ENCODE measurements at regions not wholly inside any gene's neighbourhood (a gene's known extent, or its start where the extent isn't known, plus 50 kb on each side); places are given as distances from the start of the nearest gene placed in this dataset.

DNA sequence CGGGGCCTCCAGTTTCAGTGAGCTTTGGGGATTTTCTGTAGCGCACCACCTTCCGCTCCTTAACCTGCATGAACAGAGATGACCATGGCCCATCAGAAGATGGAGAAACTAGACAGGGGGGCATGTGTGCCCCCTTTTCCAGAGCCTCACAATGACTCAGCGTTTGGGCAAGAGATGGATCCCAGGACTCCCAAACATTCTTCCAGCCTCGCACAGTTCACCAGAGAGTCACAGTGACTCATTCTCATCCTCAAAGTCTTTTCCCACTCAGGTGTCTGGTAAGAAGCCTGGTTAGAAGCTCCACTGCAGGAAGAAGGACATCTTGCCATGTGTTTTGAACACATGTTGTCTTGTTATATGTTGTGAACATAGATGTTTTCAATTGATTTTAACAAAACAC lies 76.2 kb upstream of the FRMD1 start:
- no peaks in the 10 kb centered on the region for H3K27me3 ChIP-seq (replicated peaks; ENCODE audit: control insufficient read depth, insufficient read depth, low read length)
- Mint-ChIP-seq H3K9me3 (ENCODE audit: unreplicated experiment) (no peaks in the 10 kb centered on the region), H3K27me3 (ENCODE audit: insufficient read depth, unreplicated experiment) (no peaks in the 10 kb centered on the region), H3K36me3 (ENCODE audit: insufficient read depth, unreplicated experiment) (no peaks in the 10 kb centered on the region), H3K4me3 (ENCODE audit: unreplicated experiment) (no peak overlapping the region), H3K4me1 (ENCODE audit: low read depth, unreplicated experiment) (peaks cover 14% of the 10 kb centered on the region), H3K27ac (ENCODE audit: unreplicated experiment) (no peak overlapping the region)
- no peaks in the 10 kb centered on the region for H3K36me3 ChIP-seq (ENCODE audit: control insufficient read depth, insufficient read depth, low read length)
- TF ChIP-seq, protein P1, sequence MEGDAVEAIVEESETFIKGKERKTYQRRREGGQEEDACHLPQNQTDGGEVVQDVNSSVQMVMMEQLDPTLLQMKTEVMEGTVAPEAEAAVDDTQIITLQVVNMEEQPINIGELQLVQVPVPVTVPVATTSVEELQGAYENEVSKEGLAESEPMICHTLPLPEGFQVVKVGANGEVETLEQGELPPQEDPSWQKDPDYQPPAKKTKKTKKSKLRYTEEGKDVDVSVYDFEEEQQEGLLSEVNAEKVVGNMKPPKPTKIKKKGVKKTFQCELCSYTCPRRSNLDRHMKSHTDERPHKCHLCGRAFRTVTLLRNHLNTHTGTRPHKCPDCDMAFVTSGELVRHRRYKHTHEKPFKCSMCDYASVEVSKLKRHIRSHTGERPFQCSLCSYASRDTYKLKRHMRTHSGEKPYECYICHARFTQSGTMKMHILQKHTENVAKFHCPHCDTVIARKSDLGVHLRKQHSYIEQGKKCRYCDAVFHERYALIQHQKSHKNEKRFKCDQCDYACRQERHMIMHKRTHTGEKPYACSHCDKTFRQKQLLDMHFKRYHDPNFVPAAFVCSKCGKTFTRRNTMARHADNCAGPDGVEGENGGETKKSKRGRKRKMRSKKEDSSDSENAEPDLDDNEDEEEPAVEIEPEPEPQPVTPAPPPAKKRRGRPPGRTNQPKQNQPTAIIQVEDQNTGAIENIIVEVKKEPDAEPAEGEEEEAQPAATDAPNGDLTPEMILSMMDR (IDR thresholded peaks at IDR 0.05; ENCODE audit: insufficient read depth in 1 of 2, low read depth in 1 of 2, low read length in 1 of 2, severe bottlenecking in 1 of 2, unreplicated experiment in 1 of 2) = no peak
- POLR2A ChIA-PET = no interaction called here
- intact Hi-C loops (cut with micrococcal nuclease; ENCODE audit: unreplicated experiment) = no loop called here
- no peaks in the 10 kb centered on the region for H3K9me3 ChIP-seq
- BruUV-seq (replicated peaks) = no TSS peak
- DNase-seq = no peak
- 0 out of 2 replicates have a peak, but pooled peaks cover 4% of the 10 kb centered on the region for H3K4me1 ChIP-seq
- H3K4me3 ChIP-seq (ENCODE audit: low read depth, low read length) = no peak overlapping the region
- CTCF ChIA-PET = interaction anchor here (1.6 kb wide), 1 partner anchor 95 kb away, joined by 3 read pairs; no protein-coding TSS in a partner anchor

DNA sequence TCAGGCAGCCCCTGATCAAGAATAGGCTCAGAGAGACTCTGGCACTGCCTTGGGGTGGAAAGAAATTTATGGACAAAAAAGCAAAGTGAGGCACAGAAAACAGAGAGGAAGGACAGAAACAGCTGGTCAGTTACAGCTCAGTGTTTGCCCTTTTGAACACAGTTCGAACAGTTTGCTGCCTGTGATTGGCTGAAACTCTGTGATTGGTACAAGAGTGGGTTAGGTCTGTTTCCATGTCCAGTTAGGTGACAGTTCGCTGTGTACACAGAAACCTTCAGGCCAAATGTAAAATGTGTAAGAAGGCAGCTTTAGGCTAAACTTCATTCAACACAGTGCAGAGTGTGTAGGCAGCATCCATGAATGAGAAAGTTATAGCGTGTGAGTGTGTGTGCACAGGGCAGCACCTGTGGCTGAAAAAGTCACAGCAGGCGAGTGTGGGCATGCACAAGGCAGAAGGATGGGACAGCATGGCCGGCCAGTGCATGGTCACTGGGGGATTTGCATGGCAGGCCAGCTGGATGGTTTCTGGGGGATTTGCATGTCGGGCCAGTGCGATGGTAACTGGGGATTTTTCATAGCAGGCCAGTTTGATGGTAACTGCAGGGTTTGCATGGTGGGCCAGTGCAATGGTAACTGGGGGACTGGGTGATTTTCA lies 75.4 kb upstream of the FRMD1 start:
- TF ChIP-seq, protein P1 (IDR thresholded peaks at IDR 0.05; ENCODE audit: insufficient read depth in 1 of 2, low read depth in 1 of 2, low read length in 1 of 2, severe bottlenecking in 1 of 2, unreplicated experiment in 1 of 2) = no peak
- H3K27ac Mint-ChIP-seq (ENCODE audit: unreplicated experiment) = no peak overlapping the region
- peaks cover 14% of the 10 kb centered on the region for H3K4me1 Mint-ChIP-seq (ENCODE audit: low read depth, unreplicated experiment)
- ChIA-PET POLR2A (no interaction called here), CTCF (interaction anchor here (0.6 to 1.6 kb wide), 3 partner anchors 94 to 1921 kb away, joined by 3 read pairs; no protein-coding TSS in a partner anchor)
- DNase-seq = no peak
- no peaks in the 10 kb centered on the region for H3K27me3 Mint-ChIP-seq (ENCODE audit: insufficient read depth, unreplicated experiment)
- no peak overlapping the region for H3K4me3 ChIP-seq (ENCODE audit: low read depth, low read length)
- no peak overlapping the region for H3K4me3 Mint-ChIP-seq (ENCODE audit: unreplicated experiment)
- H3K27me3 ChIP-seq (replicated peaks; ENCODE audit: control insufficient read depth, insufficient read depth, low read length) = no peaks in the 10 kb centered on the region
- no peaks in the 10 kb centered on the region for H3K36me3 Mint-ChIP-seq (ENCODE audit: insufficient read depth, unreplicated experiment)
- BruUV-seq (replicated peaks) = no TSS peak
- intact Hi-C loops (cut with micrococcal nuclease; ENCODE audit: unreplicated experiment) = no loop called here
- H3K9me3 ChIP-seq = no peaks in the 10 kb centered on the region
- no peaks in the 10 kb centered on the region for H3K9me3 Mint-ChIP-seq (ENCODE audit: unreplicated experiment)
- 0 out of 2 replicates have a peak, but pooled peaks cover 4% of the 10 kb centered on the region for H3K4me1 ChIP-seq
- H3K36me3 ChIP-seq (ENCODE audit: control insufficient read depth, insufficient read depth, low read length) = no peaks in the 10 kb centered on the region

DNA sequence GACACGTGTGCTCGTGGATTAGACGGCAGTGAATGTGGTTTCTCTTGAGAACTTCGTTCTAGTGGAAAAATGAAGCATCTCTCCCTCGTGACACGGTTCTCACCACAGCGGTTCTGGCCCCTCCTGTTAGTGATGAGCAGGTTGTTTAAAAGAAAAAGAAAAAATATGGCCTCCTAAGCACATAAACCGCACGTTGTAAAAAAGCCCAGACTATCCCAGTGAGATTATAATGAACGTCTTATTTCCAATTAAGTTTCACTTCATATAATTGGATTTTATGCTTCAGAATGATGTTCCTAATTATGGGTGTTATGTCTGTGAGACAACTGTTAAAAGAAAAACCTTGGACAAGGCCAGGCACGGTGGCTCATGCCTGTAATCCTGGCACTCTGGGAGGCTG lies 74.5 kb upstream of the FRMD1 start:
- intact Hi-C loops (cut with micrococcal nuclease; ENCODE audit: unreplicated experiment) = no loop called here
- TF ChIP-seq, protein P1 (IDR thresholded peaks at IDR 0.05; ENCODE audit: insufficient read depth in 1 of 2, low read depth in 1 of 2, low read length in 1 of 2, severe bottlenecking in 1 of 2, unreplicated experiment in 1 of 2) = no peak
- Mint-ChIP-seq H3K4me3 (ENCODE audit: unreplicated experiment) (no peak overlapping the region), H3K27me3 (ENCODE audit: insufficient read depth, unreplicated experiment) (no peaks in the 10 kb centered on the region), H3K36me3 (ENCODE audit: insufficient read depth, unreplicated experiment) (no peaks in the 10 kb centered on the region), H3K27ac (ENCODE audit: unreplicated experiment) (no peak overlapping the region), H3K9me3 (ENCODE audit: unreplicated experiment) (no peaks in the 10 kb centered on the region), H3K4me1 (ENCODE audit: low read depth, unreplicated experiment) (peaks cover 14% of the 10 kb centered on the region)
- ChIA-PET POLR2A (no interaction called here), CTCF (interaction anchor here (0.6 to 1.6 kb wide), 3 partner anchors 93 to 1922 kb away, joined by 3 read pairs; no protein-coding TSS in a partner anchor)
- no peak for DNase-seq
- Histone ChIP-seq H3K36me3 (ENCODE audit: control insufficient read depth, insufficient read depth, low read length) (no peaks in the 10 kb centered on the region), H3K9me3 (no peaks in the 10 kb centered on the region), H3K4me3 (ENCODE audit: low read depth, low read length) (no peak overlapping the region), H3K4me1 (0 out of 2 replicates have a peak, but pooled peaks cover 4% of the 10 kb centered on the region), H3K27me3 (replicated peaks; ENCODE audit: control insufficient read depth, insufficient read depth, low read length) (no peaks in the 10 kb centered on the region)
- no TSS peak for BruUV-seq (replicated peaks)

Data from Caco-2 (cell line).